CD1c-positive myeloid dendritic cell (primary cell): ENCODE measurements at regions not wholly inside any gene's neighbourhood (a gene's known extent, or its start where the extent isn't known, plus 50 kb on each side); places are given as distances from the start of the nearest gene placed in this dataset.
A peak's percentile ranks its signal among the peaks of the same experiment; 100 is the strongest.

Experiments
- DNase-seq: peaks from one replicate; pipeline ENCODE4 v3.0.0-alpha.2; 2016; ENCODE audit errors: extremely low spot score

- no peak for DNase-seq
Observed at GRCh38 chr18:66749030-66749429, 145.1 kb upstream of the CDH19 start.

- no peak for DNase-seq
Observed at GRCh38 chr18:66742832-66743231, 138.9 kb upstream of the CDH19 start.

- no peak for DNase-seq
Observed at GRCh38 chr18:66735933-66736332, 132.0 kb upstream of the CDH19 start.

- DNase-seq: no peak
Observed at GRCh38 chr18:66734451-66734850, 130.6 kb upstream of the CDH19 start.

GRCh38 chr18:66731890-66732289 is 128.0 kb upstream of the CDH19 start:
- no peak for DNase-seq

GRCh38 chr18:66729442-66730239 is 125.8 kb upstream of the CDH19 start:
- DNase-seq: no peak

- no peak for DNase-seq
Observed at GRCh38 chr18:66728951-66729350, 125.1 kb upstream of the CDH19 start.

GRCh38 chr18:66727991-66728390 is 124.1 kb upstream of the CDH19 start:
- no peak for DNase-seq

- DNase-seq: no peak
Observed at GRCh38 chr18:66724664-66725356, 120.9 kb upstream of the CDH19 start.

GRCh38 chr18:66722671-66723070 is 118.8 kb upstream of the CDH19 start:
- no peak for DNase-seq

GRCh38 chr18:66708646-66709045 is 104.8 kb upstream of the CDH19 start:
- DNase-seq: peak; percentile 14

- no peak for DNase-seq
Observed at GRCh38 chr18:66707473-66707872, 103.6 kb upstream of the CDH19 start.

- DNase-seq: no peak
Observed at GRCh38 chr18:66695281-66695680, 91.4 kb upstream of the CDH19 start.

GRCh38 chr18:66694852-66695251 is 91.0 kb upstream of the CDH19 start:
- no peak for DNase-seq

GRCh38 chr18:66687635-66688034 is 83.7 kb upstream of the CDH19 start:
- no peak for DNase-seq

- no peak for DNase-seq
Observed at GRCh38 chr18:66682855-66683322, 79.0 kb upstream of the CDH19 start.

GRCh38 chr18:66676699-66677098 is 72.8 kb upstream of the CDH19 start:
- DNase-seq: no peak

GRCh38 chr18:66674286-66674685 is 70.4 kb upstream of the CDH19 start:
- DNase-seq: no peak

- no peak for DNase-seq
Observed at GRCh38 chr18:66668706-66669105, 64.8 kb upstream of the CDH19 start.

GRCh38 chr18:66662632-66663031 is 58.7 kb upstream of the CDH19 start:
- DNase-seq: no peak

GRCh38 chr18:66655407-66655806 is 51.5 kb upstream of the CDH19 start:
- DNase-seq: no peak
